MM.1S (cell line): ENCODE measurements at regions not wholly inside any gene's neighbourhood (a gene's known extent, or its start where the extent isn't known, plus 50 kb on each side); places are given as distances from the start of the nearest gene placed in this dataset.

ENCODE experiments used
- CTCF ChIP-seq: fragments of 300-600 bp; sonication (generic); IDR thresholded peaks from 2 replicates; pipeline ENCODE4 v1.5.1; 2016; ENCODE audit warnings: antibody characterized with exemption, low read length, mixed read lengths
- EZH2phosphoT487 ChIP-seq: fragments of 300-600 bp; sonication (generic); IDR thresholded peaks from 2 replicates; pipeline ENCODE4 v1.6.1; 2018; ENCODE audit warnings: antibody characterized with exemption, low read length

GRCh38 chr13:85675151-85675907 lies 123.9 kb downstream of the SLITRK6 start:
- TF ChIP-seq EZH2phosphoT487 (no peak), CTCF (no peak)
